Prostate gland (tissue), 2 donors: ENCODE measurements at regions not wholly inside any gene's neighbourhood (a gene's known extent, or its start where the extent isn't known, plus 50 kb on each side); places are given as distances from the start of the nearest gene placed in this dataset.
"Not testable (repeated sequence)": the region's sequence is repeated elsewhere in the genome, so short reads cannot be mapped to it uniquely, and the experiment has no call there.

ENCODE experiments used
- CTCF ChIP-seq, 4 experiments: fragments of 200-600 bp in 2 of 4; fragments of 450-650 bp in 2 of 4; sonication (generic) in 2 of 4; IDR thresholded peaks; 1 replicate in 3 of 4; 2 replicates in 1 of 4; pipeline ENCODE4 v1.5.1; 2016 to 2019; ENCODE audit warnings: antibody characterized with exemption in 4 of 4, mild to moderate bottlenecking in 2 of 4, moderate library complexity in 2 of 4
- POLR2A ChIP-seq: fragments of 450-650 bp; IDR thresholded peaks from one replicate; pipeline ENCODE4 v1.6.1; 2016; ENCODE audit warnings: antibody characterized with exemption, mild to moderate bottlenecking

GRCh38 chr18:70395771-70396170 lies 106.9 kb downstream of the SOCS6 start:
- not testable (repeated sequence) for TF ChIP-seq POLR2A; CTCF (IDR thresholded peaks at IDR 0.05)
